K562 (cell line): ENCODE measurements at regions not wholly inside any gene's neighbourhood (a gene's known extent, or its start where the extent isn't known, plus 50 kb on each side); places are given as distances from the start of the nearest gene placed in this dataset.

Experiments
- ATAC-seq: fragments of 200-7000 bp; cut with Tn5 transposase; 3 replicates; pipeline ENCODE4 v1.9.1; 2020; ENCODE audit warnings: moderate library complexity
- BruUV-seq: library from RNA; stranded (reverse); fragments of 400-500 nt; replicated peaks from 2 replicates; lab custom pipeline; 2021; lab: Mats Ljungman, UMichigan
- CTCF ChIA-PET: fragments of 300-600 bp; formaldehyde crosslinking; extraction: SDS; loops from one replicate; lab custom pipeline; 2021; ENCODE audit warnings: low intra/inter-chr PET ratio; lab: Yijun Ruan, JAX
- POLR2A ChIA-PET: fragments of 300-600, 350-650 bp; sonication (Branson Sonifier 250); formaldehyde crosslinking; extraction: SDS; loops from one replicate; lab custom pipeline; 2021; ENCODE audit warnings: antibody characterized with exemption, inconsistent platforms; lab: Yijun Ruan, JAX
- DNase-seq, 4 experiments: peaks; one replicate each; pipeline versions ENCODE4 v3.0.0 to v3.0.0-alpha.2; 2011 to 2018; ENCODE audit warnings: low spot score in 3 of 4, mixed read lengths in 3 of 4; ENCODE audit errors: extremely low read depth in 1 of 4
- FAIRE-seq: peaks from 2 replicates; lab custom pipeline; 2011; peaks lifted over from hg19 to GRCh38; lab: Jason Lieb, UNC
- H2AFZ ChIP-seq: 2 replicates; pipeline ENCODE4 v1.6.0; 2011; ENCODE audit warnings: low read depth, low read length, control low read depth, inconsistent platforms
- H3K27ac ChIP-seq: fragments of 200-600 bp; 3 replicates; pipeline ENCODE4 v1.8.0; 2011; ENCODE audit warnings: low read depth, mild to moderate bottlenecking, control low read depth, inconsistent platforms, low read length, moderate library complexity, mixed read lengths; ENCODE audit errors: extremely low read depth
- H3K27me3 ChIP-seq, 2 experiments: fragments of 300-600 bp in 1 of 2; 2 replicates in 1 of 2; 3 replicates in 1 of 2; pipeline versions ENCODE4 v1.6.0 to v1.8.0; 2011; ENCODE audit warnings: inconsistent platforms in 2 of 2, low read length in 2 of 2, mild to moderate bottlenecking in 1 of 2, mixed read lengths in 1 of 2, moderate library complexity in 1 of 2; ENCODE audit not compliant: control insufficient read depth in 2 of 2, insufficient read depth in 2 of 2
- H3K36me3 ChIP-seq: fragments of 300-600 bp; 3 replicates; pipeline ENCODE4 v1.8.0; 2011; ENCODE audit warnings: mild to moderate bottlenecking, low read length, inconsistent platforms; ENCODE audit not compliant: control insufficient read depth, insufficient read depth
- H3K4me1 ChIP-seq, 2 experiments: fragments of 200-600 bp in 1 of 2; replicated peaks in 1 of 2; 2 replicates in 1 of 2; 3 replicates in 1 of 2; pipeline versions ENCODE4 v1.5.1 to v1.8.0; 2011; ENCODE audit warnings: inconsistent platforms in 2 of 2, low read length in 2 of 2, mild to moderate bottlenecking in 1 of 2, mixed read lengths in 1 of 2, moderate library complexity in 1 of 2; ENCODE audit not compliant: control insufficient read depth in 2 of 2, insufficient read depth in 2 of 2
- H3K4me2 ChIP-seq: 2 replicates; pipeline ENCODE4 v1.6.1; 2011; ENCODE audit warnings: low read length, control low read depth, inconsistent platforms, mixed read lengths; ENCODE audit not compliant: insufficient read depth
- H3K4me3 ChIP-seq: fragments of 200-600 bp; sonication (generic), shearing (Covaris generic); 2 replicates; pipeline ENCODE4 v1.5.1; 2016; ENCODE audit warnings: control low read depth, inconsistent platforms
- H3K79me2 ChIP-seq: fragments of 200-600 bp; 3 replicates; pipeline ENCODE4 v1.8.0; 2011; ENCODE audit warnings: low read length, inconsistent platforms; ENCODE audit not compliant: control insufficient read depth, insufficient read depth
- H3K9ac ChIP-seq, 2 experiments: 2 replicates each; pipeline versions ENCODE4 v1.6.0 to v1.6.1; 2011; ENCODE audit warnings: low read depth in 2 of 2, low read length in 2 of 2, control low read depth in 1 of 2, inconsistent platforms in 1 of 2, mild to moderate bottlenecking in 1 of 2, mixed read lengths in 1 of 2; ENCODE audit not compliant: insufficient read depth in 1 of 2
- H3K9me1 ChIP-seq: one replicate; pipeline ENCODE4 v1.6.0; 2011; ENCODE audit warnings: inconsistent platforms, mild to moderate bottlenecking, low read length, moderate library complexity; ENCODE audit not compliant: control insufficient read depth, insufficient read depth
- H3K9me3 ChIP-seq: replicated peaks from 2 replicates; pipeline ENCODE4 v1.5.1; 2011; ENCODE audit warnings: low read depth, low read length, inconsistent platforms; ENCODE audit not compliant: control insufficient read depth, insufficient read depth
- H4K20me1 ChIP-seq: replicated peaks from 2 replicates; pipeline ENCODE4 v1.6.1; 2011; ENCODE audit warnings: low read length, inconsistent platforms, mixed read lengths; ENCODE audit not compliant: control insufficient read depth, insufficient read depth
- ADNP ChIP-seq: fragments of 200-800 bp; sonication (Bioruptor generic); IDR thresholded peaks from 2 replicates; pipeline ENCODE4 v1.6.1; 2016; ENCODE audit warnings: missing genetic modification characterization, missing compliant biosample characterization
- ARNT ChIP-seq, 2 experiments: fragments of 450-650 bp; IDR thresholded peaks; 2 replicates each; pipeline ENCODE4 v1.6.1; 2016; ENCODE audit warnings: mild to moderate bottlenecking in 1 of 2
- C11orf30 ChIP-seq: fragments of 450-650 bp; IDR thresholded peaks from 2 replicates; pipeline ENCODE4 v1.6.1; 2016; ENCODE audit warnings: low read depth, mild to moderate bottlenecking
- CBX2 ChIP-seq: fragments of 200-600 bp; sonication (generic); IDR thresholded peaks from one replicate; pipeline ENCODE4 v1.6.1; 2012; ENCODE audit warnings: mild to moderate bottlenecking, low read length, inconsistent platforms; ENCODE audit not compliant: insufficient read depth, poor library complexity, severe bottlenecking
- FIP1L1 ChIP-seq: fragments of 200-400 bp; formaldehyde crosslinking; IDR thresholded peaks from 2 replicates; pipeline ENCODE4 v1.6.1; 2018; ENCODE audit warnings: mild to moderate bottlenecking, low read depth, low read length; ENCODE audit not compliant: poor library complexity, severe bottlenecking
- FOS ChIP-seq: IDR thresholded peaks from 3 replicates; pipeline ENCODE4 v1.6.1; 2011; ENCODE audit not compliant: insufficient read length; ENCODE audit errors: extremely low read depth
- HSF4 ChIP-seq: fragments of 250-450 bp; sonication (Bioruptor Pico); IDR thresholded peaks from 2 replicates; pipeline ENCODE4 v2.1.2; 2022; ENCODE audit warnings: mild to moderate bottlenecking, moderate library complexity, borderline replicate concordance
- MAFF ChIP-seq: IDR thresholded peaks from 2 replicates; pipeline ENCODE4 v1.6.1; 2012; ENCODE audit warnings: low read length, improper control_type of control experiment
- MAFG ChIP-seq: fragments of 450-650 bp; conservative IDR thresholded peaks from 2 replicates; pipeline ENCODE4 v1.6.1; 2016; ENCODE audit warnings: missing genetic modification characterization, missing compliant biosample characterization
- MAFK ChIP-seq: IDR thresholded peaks from 2 replicates; pipeline ENCODE4 v1.6.1; 2011; ENCODE audit warnings: low read length, improper control_type of control experiment
- SRSF7 ChIP-seq: fragments of 200-400 bp; formaldehyde crosslinking; optimal IDR thresholded peaks from 2 replicates; pipeline ENCODE3; 2017; ENCODE audit warnings: mild to moderate bottlenecking, low read depth, low read length
- WHSC1 ChIP-seq: IDR thresholded peaks from one replicate; pipeline ENCODE4 v1.6.1; 2012; ENCODE audit warnings: low read length, control low read depth, inconsistent platforms
- ZNF316 ChIP-seq: fragments of 450-650 bp; IDR thresholded peaks from 2 replicates; pipeline ENCODE4 v1.6.1; 2016
- WGBS: fragments of 100-300 bp; shearing (Covaris generic); methylation state at CpG from one replicate; pipeline ENCODE4 v1.1.6; 2016; ENCODE audit warnings: low coverage, mixed read lengths; ENCODE audit not compliant: insufficient coverage; ENCODE audit errors: missing lambda C conversion rate; 5-methylcytosine and 5-hydroxymethylcytosine counted together
- in situ Hi-C: fragments of 300-500 bp; cut with MboI; formaldehyde crosslinking; loops from 4 replicates; pipeline ENCODE4 v1.15.0; 2018; ENCODE audit warnings: inconsistent platforms, mixed read lengths
- intact Hi-C: fragments of 100-400 bp; cut with micrococcal nuclease; formaldehyde crosslinking; loops from 2 replicates; pipeline ENCODE4 v1.14.2; 2022
- TF ChIP-seq, protein P1 (sequence below): sonication (generic); formaldehyde crosslinking; IDR thresholded peaks from 2 replicates; pipeline ENCODE4 v1.8.0; 2022; ENCODE audit warnings: missing genetic modification reagents, mild to moderate bottlenecking, borderline replicate concordance

DNA sequence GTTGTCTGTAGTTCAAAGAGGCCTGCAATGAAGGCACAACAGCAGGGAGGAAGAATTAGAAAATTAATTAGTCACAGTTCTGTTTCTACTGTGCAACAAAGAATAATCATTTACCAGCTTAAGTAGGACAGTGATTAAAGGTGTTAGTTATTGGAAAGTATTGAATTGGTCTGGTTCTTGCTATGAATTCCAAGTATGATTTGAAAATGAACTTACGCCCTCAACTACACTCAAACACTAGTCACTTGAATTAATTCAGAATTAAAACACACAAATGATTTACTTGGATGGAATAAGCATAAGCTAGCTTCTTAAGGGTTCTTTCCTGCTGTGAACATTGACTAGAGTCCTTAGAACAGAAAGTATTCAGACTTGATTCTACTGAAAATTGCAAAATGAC lies 69.9 kb upstream of the EXOC1L start (continued):
- TF ChIP-seq FIP1L1 = no peak
- TF ChIP-seq, protein P1, sequence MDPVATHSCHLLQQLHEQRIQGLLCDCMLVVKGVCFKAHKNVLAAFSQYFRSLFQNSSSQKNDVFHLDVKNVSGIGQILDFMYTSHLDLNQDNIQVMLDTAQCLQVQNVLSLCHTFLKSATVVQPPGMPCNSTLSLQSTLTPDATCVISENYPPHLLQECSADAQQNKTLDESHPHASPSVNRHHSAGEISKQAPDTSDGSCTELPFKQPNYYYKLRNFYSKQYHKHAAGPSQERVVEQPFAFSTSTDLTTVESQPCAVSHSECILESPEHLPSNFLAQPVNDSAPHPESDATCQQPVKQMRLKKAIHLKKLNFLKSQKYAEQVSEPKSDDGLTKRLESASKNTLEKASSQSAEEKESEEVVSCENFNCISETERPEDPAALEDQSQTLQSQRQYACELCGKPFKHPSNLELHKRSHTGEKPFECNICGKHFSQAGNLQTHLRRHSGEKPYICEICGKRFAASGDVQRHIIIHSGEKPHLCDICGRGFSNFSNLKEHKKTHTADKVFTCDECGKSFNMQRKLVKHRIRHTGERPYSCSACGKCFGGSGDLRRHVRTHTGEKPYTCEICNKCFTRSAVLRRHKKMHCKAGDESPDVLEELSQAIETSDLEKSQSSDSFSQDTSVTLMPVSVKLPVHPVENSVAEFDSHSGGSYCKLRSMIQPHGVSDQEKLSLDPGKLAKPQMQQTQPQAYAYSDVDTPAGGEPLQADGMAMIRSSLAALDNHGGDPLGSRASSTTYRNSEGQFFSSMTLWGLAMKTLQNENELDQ (CRISPR knock-in tag) = no peak

DNA sequence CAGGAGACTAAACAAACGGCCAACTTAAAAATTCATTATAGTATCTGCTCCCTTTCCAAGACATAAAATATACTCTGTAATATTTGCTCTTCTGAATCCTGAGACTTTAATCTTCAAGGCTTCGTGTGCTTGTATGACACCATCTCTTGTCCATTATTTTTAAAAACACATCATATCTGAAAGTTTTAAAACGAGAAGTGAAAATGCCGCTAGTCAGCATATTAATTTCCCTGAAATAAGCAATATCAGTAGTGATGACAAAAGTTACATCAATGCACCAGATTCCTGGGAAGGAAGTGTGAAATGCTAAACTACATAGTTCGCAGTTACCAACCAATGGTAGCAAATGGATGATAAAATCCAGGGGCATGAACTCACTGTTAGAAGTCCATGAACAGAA lies 66.8 kb upstream of the EXOC1L start:
- H3K4me1 ChIP-seq = peaks cover under 1 to 8% of the 10 kb centered on the region in 2 experiments; a peak in 2 of 5 replicates
- DNase-seq (no peak), FAIRE-seq (no peak), ATAC-seq (no peak)
- in situ Hi-C loops (no loop called here), intact Hi-C loops (no loop called here)
- H3K27me3 ChIP-seq = no peaks in the 10 kb centered on the region
- WGBS = 52% methylated on average over 5 of the region's 5 CpGs
- ChIA-PET POLR2A (interaction anchor here (0.9 kb wide), 1 partner anchor 13 kb away, joined by 4 read pairs; no protein-coding TSS in a partner anchor), CTCF (no interaction called here)
- no peaks in the 10 kb centered on the region for H3K9me3 ChIP-seq
- no peak overlapping the region for H3K4me3 ChIP-seq
- H3K27ac ChIP-seq = no peak overlapping the region
- H2AFZ ChIP-seq = no peak overlapping the region
- no peak overlapping the region for H3K9ac ChIP-seq
- BruUV-seq = no TSS peak
- TF ChIP-seq MAFG (tag) = peak; percentile 45; the same call in 1 of the 2 replicates
- no peak for TF ChIP-seq FOS
- TF ChIP-seq ADNP (tag) = no peak
- no peak for TF ChIP-seq SRSF7
- TF ChIP-seq ZNF316 = peak; percentile 82
- TF ChIP-seq C11orf30 = peak; percentile 50
- no peak for TF ChIP-seq ARNT (IDR thresholded peaks at IDR 0.05)
- no peak for TF ChIP-seq CBX2
- TF ChIP-seq MAFK = peak; percentile 38; the same call in 1 of the 2 replicates
- no peak for TF ChIP-seq HSF4 (CRISPR knock-in tag)
- TF ChIP-seq WHSC1 = no peak
- peak; percentile 45; the same call in 1 of the 2 replicates for TF ChIP-seq MAFF
- no peaks in the 10 kb centered on the region for H4K20me1 ChIP-seq
- no peaks in the 10 kb centered on the region for H3K9me1 ChIP-seq
- no peaks in the 10 kb centered on the region for H3K36me3 ChIP-seq
- H3K4me2 ChIP-seq = no peak overlapping the region
- H3K79me2 ChIP-seq = no peaks in the 10 kb centered on the region
